Parathyroid adenoma (tissue), 2 donors: ENCODE measurements at regions not wholly inside any gene's neighbourhood (a gene's known extent, or its start where the extent isn't known, plus 50 kb on each side); places are given as distances from the start of the nearest gene placed in this dataset.

Experiments used
- H2AFZ ChIP-seq: fragments of 300-600 bp; sonication (generic); one replicate; pipeline ENCODE4 v1.7.0; 2017; ENCODE audit warnings: antibody characterized with exemption, mild to moderate bottlenecking
- H3K27ac ChIP-seq: fragments of 300-600 bp; sonication (generic); one replicate; pipeline ENCODE4 v1.7.0; 2017
- H3K27me3 ChIP-seq: fragments of 300-600 bp; sonication (generic); one replicate; pipeline ENCODE4 v1.7.0; 2017; ENCODE audit warnings: low read length; ENCODE audit not compliant: control insufficient read depth, insufficient read depth
- H3K36me3 ChIP-seq: fragments of 300-600 bp; sonication (generic); one replicate; pipeline ENCODE4 v1.7.0; 2017; ENCODE audit warnings: low read length; ENCODE audit not compliant: control insufficient read depth, insufficient read depth
- H3K4me1 ChIP-seq: fragments of 300-600 bp; sonication (generic); one replicate; pipeline ENCODE4 v1.7.0; 2017; ENCODE audit warnings: control low read depth
- H3K4me2 ChIP-seq: fragments of 300-600 bp; sonication (generic); one replicate; pipeline ENCODE4 v1.7.0; 2017; ENCODE audit warnings: low read length
- H3K4me3 ChIP-seq: fragments of 300-600 bp; sonication (generic); one replicate; pipeline ENCODE4 v1.7.0; 2017; ENCODE audit warnings: low read depth, low read length
- H3K79me2 ChIP-seq: fragments of 300-600 bp; sonication (generic); one replicate; pipeline ENCODE4 v1.7.0; 2017; ENCODE audit warnings: control low read depth
- H3K9ac ChIP-seq: fragments of 300-600 bp; sonication (generic); one replicate; pipeline ENCODE4 v1.7.0; 2017; ENCODE audit warnings: mild to moderate bottlenecking
- H3K9me3 ChIP-seq: fragments of 300-600 bp; sonication (generic); one replicate; pipeline ENCODE4 v1.7.0; 2017; ENCODE audit warnings: low read length; ENCODE audit not compliant: control insufficient read depth
- CTCF ChIP-seq: fragments of 300-600 bp; sonication (generic); IDR thresholded peaks from one replicate; pipeline ENCODE4 v1.7.0; 2017; ENCODE audit warnings: antibody characterized with exemption, mild to moderate bottlenecking
- donor health status: primary hyperparathyroidism.

- TF ChIP-seq CTCF: no peak
- Histone ChIP-seq H3K4me1 (no peaks in the 10 kb centered on the region), H3K9me3 (no peaks in the 10 kb centered on the region)
Measured at GRCh38 chr21:14833241-14833640, 231.6 kb downstream of the NRIP1 start.

GRCh38 chr21:14830307-14830706 lies 234.5 kb downstream of the NRIP1 start:
- no peaks in the 10 kb centered on the region for H3K36me3 ChIP-seq
- H3K4me3 ChIP-seq: no peak overlapping the region
- H3K27me3 ChIP-seq: no peaks in the 10 kb centered on the region
- H3K4me1 ChIP-seq: no peaks in the 10 kb centered on the region
- no peaks in the 10 kb centered on the region for H3K79me2 ChIP-seq
- no peaks in the 10 kb centered on the region for H3K9me3 ChIP-seq
- no peak for TF ChIP-seq CTCF
- no peak overlapping the region for H3K27ac ChIP-seq
- no peak overlapping the region for H3K4me2 ChIP-seq
- H3K9ac ChIP-seq: no peak overlapping the region
- H2AFZ ChIP-seq: no peak overlapping the region

More at GRCh38 chr21:14833241-14833640, 231.6 kb downstream of the NRIP1 start:
- no peak overlapping the region for H3K9ac ChIP-seq
- no peaks in the 10 kb centered on the region for H3K79me2 ChIP-seq
- no peak overlapping the region for H3K4me2 ChIP-seq
- no peak overlapping the region for H2AFZ ChIP-seq
- no peaks in the 10 kb centered on the region for H3K27me3 ChIP-seq
- H3K27ac ChIP-seq: no peak overlapping the region
- no peak overlapping the region for H3K4me3 ChIP-seq
- no peaks in the 10 kb centered on the region for H3K36me3 ChIP-seq

- Histone ChIP-seq H3K27ac (no peak overlapping the region), H3K27me3 (no peaks in the 10 kb centered on the region), H3K36me3 (no peaks in the 10 kb centered on the region), H3K79me2 (no peaks in the 10 kb centered on the region), H3K9me3 (no peaks in the 10 kb centered on the region), H2AFZ (no peak overlapping the region), H3K4me3 (no peak overlapping the region), H3K4me2 (no peak overlapping the region), H3K9ac (no peak overlapping the region), H3K4me1 (no peaks in the 10 kb centered on the region)
- no peak for TF ChIP-seq CTCF
Measured at GRCh38 chr21:14829685-14830084, 235.1 kb downstream of the NRIP1 start.

GRCh38 chr21:14827468-14827867 lies 237.3 kb downstream of the NRIP1 start:
- Histone ChIP-seq H3K79me2 (no peaks in the 10 kb centered on the region), H3K4me2 (no peak overlapping the region), H3K36me3 (no peaks in the 10 kb centered on the region), H3K27ac (no peak overlapping the region), H3K9me3 (no peaks in the 10 kb centered on the region), H3K4me3 (no peak overlapping the region), H3K9ac (no peak overlapping the region), H2AFZ (no peak overlapping the region), H3K4me1 (no peaks in the 10 kb centered on the region), H3K27me3 (no peaks in the 10 kb centered on the region)
- no peak for TF ChIP-seq CTCF

- no peak overlapping the region for H3K9ac ChIP-seq
- no peak overlapping the region for H2AFZ ChIP-seq
- no peak for TF ChIP-seq CTCF
- H3K4me2 ChIP-seq: no peak overlapping the region
- H3K36me3 ChIP-seq: no peaks in the 10 kb centered on the region
- H3K4me1 ChIP-seq: no peaks in the 10 kb centered on the region
- no peaks in the 10 kb centered on the region for H3K79me2 ChIP-seq
- no peak overlapping the region for H3K4me3 ChIP-seq
- no peaks in the 10 kb centered on the region for H3K27me3 ChIP-seq
- H3K27ac ChIP-seq: no peak overlapping the region
- H3K9me3 ChIP-seq: no peaks in the 10 kb centered on the region
Measured at GRCh38 chr21:14826630-14827029, 238.2 kb downstream of the NRIP1 start.
